Astrocyte (in vitro differentiated cells and primary cell): ENCODE measurements at regions not wholly inside any gene's neighbourhood (a gene's known extent, or its start where the extent isn't known, plus 50 kb on each side); places are given as distances from the start of the nearest gene placed in this dataset.

Experiments used
- EZH2 ChIP-seq: IDR thresholded peaks from 2 replicates; pipeline ENCODE4 v1.6.1; 2012; ENCODE audit warnings: mild to moderate bottlenecking, low read length, inconsistent platforms; ENCODE audit not compliant: insufficient read depth
- TF ChIP-seq, protein P1 (sequence below): IDR thresholded peaks from 2 replicates; pipeline ENCODE4 v1.5.1; 2011; ENCODE audit warnings: low read depth, mild to moderate bottlenecking, inconsistent platforms, low read length, moderate library complexity; ENCODE audit not compliant: insufficient read depth

DNA sequence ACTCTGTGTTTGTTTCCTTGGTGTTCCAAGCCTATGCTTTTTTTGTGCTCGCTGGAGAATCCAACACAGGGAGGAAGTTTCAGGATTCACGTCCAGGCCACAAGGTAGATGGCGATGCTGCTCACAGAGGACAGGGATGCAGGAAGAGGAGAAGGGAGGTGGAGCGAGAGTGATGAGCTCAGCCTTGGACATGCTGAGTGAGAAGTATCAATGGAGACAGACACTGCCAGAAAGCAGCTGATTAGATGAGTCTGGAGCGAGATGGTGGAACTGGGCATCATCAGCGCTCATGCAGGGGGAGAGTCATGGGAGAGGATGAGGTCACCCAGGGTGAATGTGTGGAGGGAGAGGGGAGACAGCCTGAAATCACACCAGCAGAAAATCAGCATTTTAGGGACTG lies 110.0 kb downstream of the GLUL start:
- TF ChIP-seq, protein P1, sequence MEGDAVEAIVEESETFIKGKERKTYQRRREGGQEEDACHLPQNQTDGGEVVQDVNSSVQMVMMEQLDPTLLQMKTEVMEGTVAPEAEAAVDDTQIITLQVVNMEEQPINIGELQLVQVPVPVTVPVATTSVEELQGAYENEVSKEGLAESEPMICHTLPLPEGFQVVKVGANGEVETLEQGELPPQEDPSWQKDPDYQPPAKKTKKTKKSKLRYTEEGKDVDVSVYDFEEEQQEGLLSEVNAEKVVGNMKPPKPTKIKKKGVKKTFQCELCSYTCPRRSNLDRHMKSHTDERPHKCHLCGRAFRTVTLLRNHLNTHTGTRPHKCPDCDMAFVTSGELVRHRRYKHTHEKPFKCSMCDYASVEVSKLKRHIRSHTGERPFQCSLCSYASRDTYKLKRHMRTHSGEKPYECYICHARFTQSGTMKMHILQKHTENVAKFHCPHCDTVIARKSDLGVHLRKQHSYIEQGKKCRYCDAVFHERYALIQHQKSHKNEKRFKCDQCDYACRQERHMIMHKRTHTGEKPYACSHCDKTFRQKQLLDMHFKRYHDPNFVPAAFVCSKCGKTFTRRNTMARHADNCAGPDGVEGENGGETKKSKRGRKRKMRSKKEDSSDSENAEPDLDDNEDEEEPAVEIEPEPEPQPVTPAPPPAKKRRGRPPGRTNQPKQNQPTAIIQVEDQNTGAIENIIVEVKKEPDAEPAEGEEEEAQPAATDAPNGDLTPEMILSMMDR = no peak
- TF ChIP-seq EZH2 = no peak
